ENCODE measurements at regions not wholly inside any gene's neighbourhood (a gene's known extent, or its start where the extent isn't known, plus 50 kb on each side); places are given as distances from the start of the nearest gene placed in this dataset.

GRCh38 chr13:31043957-31044356 is 111.5 kb downstream of the TEX26 start:
- TF ChIP-seq EZH2 (IDR thresholded peaks at IDR 0.05; ENCODE audit: borderline replicate concordance, control insufficient read depth, low read depth, low read length), result no peak
- TF ChIP-seq POLR2A (IDR thresholded peaks at IDR 0.05; ENCODE audit: low read depth, low read length), result no peak
- TF ChIP-seq CTCF (IDR thresholded peaks at IDR 0.05 in 2 of 3, conservative IDR thresholded peaks at IDR 0.05 in 1 of 3; ENCODE audit: control insufficient read depth in 2 of 3, extremely low read depth in 1 of 3, insufficient read depth in 1 of 3, low read depth in 3 of 3, low read length in 3 of 3), result peak in 2 of 3 experiments; percentile 25 to 34; a peak in 3 of 6 replicates
- TF ChIP-seq TCF12 (IDR thresholded peaks at IDR 0.05; ENCODE audit: low read depth, low read length), result no peak
- TF ChIP-seq RCOR1 (conservative IDR thresholded peaks at IDR 0.05; ENCODE audit: low read depth, low read length), result no peak
- no peak for TF ChIP-seq ZBTB4 (CRISPR knock-in tag; IDR thresholded peaks at IDR 0.05)
- no peak for TF ChIP-seq HCFC1 (IDR thresholded peaks at IDR 0.05; ENCODE audit: low read length)
- no peak for TF ChIP-seq TCF7 (IDR thresholded peaks at IDR 0.05; ENCODE audit: borderline replicate concordance)
- no peak for TF ChIP-seq BACH1 (IDR thresholded peaks at IDR 0.05; ENCODE audit: borderline replicate concordance)
- no peak for TF ChIP-seq HSF1 (IDR thresholded peaks at IDR 0.05; ENCODE audit: low read depth, low read length)
- TF ChIP-seq MAX (IDR thresholded peaks at IDR 0.05; ENCODE audit: low read depth, low read length), result no peak

All from GM12878 (cell line).